NCI-H748 treated with DMSO at 0.1 percent for 48 hours (cell line): ENCODE measurements at regions not wholly inside any gene's neighbourhood (a gene's known extent, or its start where the extent isn't known, plus 50 kb on each side); places are given as distances from the start of the nearest gene placed in this dataset.
A peak's percentile ranks its signal among the peaks of the same experiment; 100 is the strongest.
"Not testable (repeated sequence)": the region's sequence is repeated elsewhere in the genome, so short reads cannot be mapped to it uniquely, and the experiment has no call there.

Source experiments
- DNase-seq: peaks from one replicate; lab custom pipeline; 2025; lab: John Stamatoyannopoulos, UW

GRCh38 chr14:26655128-26655527 lies 57.3 kb upstream of the NOVA1 start:
- no peak for DNase-seq

DNA sequence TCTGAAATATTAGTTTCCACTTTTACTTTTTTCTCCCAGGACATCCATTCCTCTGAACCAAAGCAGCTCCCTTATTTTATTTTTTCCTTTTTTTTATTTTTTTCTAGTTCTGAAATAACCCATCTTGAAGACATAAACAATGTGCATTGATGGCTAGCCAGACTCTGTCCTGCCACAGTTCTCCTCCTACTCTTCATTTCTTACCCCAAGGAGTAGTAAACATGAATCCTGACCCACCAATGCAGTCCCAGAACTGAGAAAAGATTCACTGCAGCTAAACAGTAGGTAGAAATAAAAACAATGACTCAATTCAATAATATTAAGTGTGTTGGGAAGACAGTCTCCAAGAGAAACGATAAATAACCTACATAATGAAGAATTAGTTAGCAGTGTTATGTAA lies 65.7 kb upstream of the NOVA1 start:
- DNase-seq: no peak

- DNase-seq: not testable (repeated sequence)
These were observed 81.0 kb upstream of the NOVA1 start for GRCh38 chr14:26678732-26679420.

DNA sequence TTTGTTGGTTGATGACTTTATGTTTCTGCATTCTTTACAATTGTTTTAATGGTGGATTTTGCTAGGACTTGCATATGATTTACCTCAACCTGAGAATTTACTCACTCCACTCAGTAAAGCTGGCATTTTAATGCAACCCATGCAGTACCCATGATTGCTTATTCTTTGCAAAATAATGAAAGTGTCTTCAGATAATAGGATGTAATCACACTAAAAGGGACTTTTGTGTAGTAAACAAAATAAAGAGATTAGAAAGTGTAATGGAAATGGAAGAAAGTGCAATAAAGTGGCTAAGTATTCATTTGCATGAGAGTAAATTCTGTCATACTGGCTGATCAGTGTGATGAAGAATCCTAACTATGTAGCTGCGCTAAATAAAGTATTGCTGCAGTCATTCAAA lies 87.6 kb upstream of the NOVA1 start:
- no peak for DNase-seq

DNA sequence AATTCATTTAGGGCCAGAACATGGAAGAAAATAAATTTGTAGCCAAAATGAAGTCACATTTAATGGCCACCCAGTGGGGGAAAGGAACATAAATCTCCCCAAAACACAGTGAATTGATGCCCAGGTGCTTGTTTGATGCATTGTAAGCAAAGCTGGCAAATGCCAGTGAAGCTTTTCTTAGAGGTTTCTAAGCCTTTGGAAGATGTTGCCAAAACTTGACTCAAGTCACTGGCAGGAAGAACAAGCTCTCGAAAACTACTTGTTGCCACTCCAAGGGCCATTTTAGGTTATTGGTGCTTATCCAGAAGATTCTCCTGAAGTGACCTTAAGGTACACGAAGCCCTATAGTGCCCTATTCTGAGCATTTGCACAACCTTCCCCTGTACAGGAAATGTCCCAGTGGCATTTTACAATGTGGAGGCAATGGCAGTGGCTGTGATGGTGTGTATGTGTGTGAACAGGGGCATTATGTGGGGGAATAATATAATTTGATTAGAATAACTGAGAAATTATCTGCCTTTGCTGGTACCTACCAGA lies 89.5 kb upstream of the NOVA1 start:
- no peak for DNase-seq

DNA sequence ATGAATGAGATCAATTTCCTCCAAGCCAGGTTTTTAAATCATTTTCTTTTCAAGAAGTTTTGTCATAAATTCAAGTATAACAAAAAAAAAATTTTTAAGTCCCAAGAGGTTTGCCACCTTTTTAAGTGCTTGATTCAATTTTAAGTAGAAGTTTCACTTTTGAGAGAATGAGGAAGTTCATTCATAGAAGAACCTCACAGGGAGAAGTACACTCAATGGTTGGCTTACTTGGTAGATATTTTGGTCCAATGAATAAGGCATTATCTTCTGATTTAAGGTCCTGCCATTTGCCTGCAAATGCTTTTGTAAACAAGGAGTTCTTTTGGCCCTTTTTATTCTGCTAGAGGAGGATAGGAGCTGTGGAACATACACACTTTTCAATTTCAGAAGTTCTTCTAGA lies 96.7 kb upstream of the NOVA1 start:
- DNase-seq: no peak

DNA sequence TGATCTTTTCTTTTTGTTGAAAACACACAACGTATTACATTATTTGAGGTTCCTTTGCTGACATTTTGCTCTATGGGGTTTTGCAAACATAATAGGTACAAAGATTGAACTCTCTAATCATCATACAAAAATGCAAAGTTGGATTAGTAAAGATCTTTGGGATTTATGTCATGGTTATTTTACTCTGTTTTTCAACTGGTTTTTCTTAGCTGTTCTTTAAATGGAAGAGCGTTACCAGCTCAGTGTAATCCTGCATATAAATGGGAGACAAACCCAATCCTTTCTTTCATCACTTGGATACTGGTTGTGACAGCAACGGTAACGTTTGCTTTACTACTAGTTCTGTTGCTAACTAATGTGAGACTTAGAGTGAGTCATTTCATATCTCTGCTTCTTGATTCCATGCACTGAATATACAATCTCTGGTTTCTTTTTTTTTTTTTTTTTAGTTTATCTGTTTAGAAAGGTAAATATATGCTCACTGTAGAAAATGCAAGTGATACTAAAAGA lies 104.9 kb upstream of the NOVA1 start:
- DNase-seq: no peak

DNA sequence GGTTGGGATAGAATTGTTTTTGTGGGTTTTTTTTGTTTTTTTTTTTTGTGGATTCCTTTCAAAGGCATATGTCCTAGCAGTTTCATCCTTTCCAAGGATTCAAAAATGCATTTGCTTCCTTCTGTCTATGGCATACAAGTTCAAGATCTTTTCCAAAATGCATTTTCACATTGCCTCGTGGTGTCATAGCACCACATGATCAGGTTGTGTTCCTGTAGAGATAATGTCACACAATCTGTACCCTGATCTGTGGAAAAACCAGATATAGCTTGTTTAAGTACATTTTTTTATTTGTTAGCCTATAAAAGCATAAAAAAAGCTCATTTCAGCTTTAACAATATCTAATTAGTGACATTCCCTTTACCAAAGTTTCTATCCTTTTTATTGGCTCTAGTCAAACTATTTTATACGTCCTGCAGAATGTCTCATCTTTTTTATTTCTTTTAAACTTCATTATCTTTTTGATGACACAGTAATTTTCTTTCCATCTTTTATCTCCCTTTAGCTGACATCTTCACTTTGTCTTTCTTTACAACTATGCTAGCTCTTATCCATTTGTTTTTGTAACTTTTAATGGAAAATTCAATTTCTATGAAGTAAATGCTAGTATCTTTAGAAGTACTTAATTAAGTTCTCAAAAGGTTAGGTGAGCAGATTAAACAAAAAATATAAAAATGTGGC lies 106.0 kb upstream of the NOVA1 start:
- DNase-seq: no peak

DNA sequence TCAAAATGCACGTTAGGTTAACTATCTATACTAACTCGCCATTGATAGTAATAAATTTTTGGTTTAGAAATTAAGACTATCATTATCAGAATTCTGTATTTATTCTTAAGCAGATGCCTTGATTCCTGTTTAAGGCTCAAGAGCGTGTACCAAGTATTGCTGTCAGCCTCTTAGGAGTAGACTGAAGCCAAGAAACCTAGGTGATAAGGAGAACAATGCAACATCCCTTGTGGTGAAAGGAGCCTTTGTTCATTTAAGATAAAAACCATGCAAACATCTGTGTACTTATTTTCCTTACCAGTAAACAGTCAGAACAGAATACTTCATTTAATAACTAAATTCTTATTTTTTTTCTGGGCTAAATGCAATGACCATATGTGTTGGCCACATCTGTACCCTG lies 109.4 kb upstream of the NOVA1 start:
- DNase-seq: no peak

- DNase-seq: no peak
These were observed 111.2 kb upstream of the NOVA1 start for GRCh38 chr14:26709019-26709418.

- no peak for DNase-seq
These were observed 121.7 kb upstream of the NOVA1 start for GRCh38 chr14:26719514-26719913.

GRCh38 chr14:26722258-26722657 lies 124.4 kb upstream of the NOVA1 start:
- DNase-seq: no peak

DNA sequence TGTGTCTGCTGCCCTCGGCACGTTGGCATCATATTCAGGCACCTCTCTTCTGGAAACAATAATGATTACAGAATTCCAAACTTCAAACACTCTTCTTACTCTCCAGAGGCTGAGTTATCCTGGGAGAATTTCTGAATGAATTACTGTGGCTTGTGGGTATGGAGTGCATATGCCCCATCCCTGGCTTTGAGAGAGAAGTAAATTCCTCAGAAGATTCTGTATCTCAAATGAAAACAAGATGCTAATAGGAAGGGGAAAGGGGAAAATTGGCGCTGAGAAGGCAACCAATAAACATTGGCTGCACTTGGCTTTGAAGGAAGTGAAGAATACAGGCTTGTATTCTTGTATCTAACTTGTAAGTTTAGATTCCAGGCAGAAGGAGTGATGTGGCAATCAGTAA lies 132.0 kb upstream of the NOVA1 start:
- DNase-seq: no peak

DNA sequence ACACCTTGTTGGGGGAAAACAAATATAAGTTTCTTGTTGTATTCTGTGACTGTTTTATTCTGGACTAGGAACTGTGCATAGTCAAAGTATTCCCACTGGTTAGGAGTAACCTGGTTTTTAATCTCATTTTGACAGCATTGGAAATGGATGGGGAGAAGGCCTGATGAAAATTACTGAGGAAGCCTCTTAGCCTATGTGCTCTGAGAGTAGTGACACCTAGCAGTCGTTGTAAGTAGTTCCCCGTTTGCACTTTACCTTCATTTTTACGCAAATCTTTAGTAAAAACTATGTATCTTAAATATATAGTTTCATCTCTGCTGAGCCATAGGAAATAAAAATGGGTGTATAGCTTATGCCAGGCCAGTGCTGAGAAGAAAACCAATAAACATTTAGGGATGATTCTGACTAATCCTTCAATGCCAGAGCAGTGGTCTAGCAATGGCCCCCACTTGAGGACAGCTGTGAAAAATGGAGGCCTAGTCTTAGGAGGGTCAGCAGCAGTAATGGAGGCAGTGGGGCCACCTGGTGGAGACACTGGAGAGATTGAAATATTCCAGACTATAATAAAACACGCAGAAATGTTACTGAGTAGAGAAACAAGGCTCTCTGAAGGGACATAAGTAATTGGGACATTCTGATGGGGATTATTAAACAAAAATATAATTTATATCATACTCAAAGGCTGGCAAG lies 133.2 kb upstream of the NOVA1 start:
- DNase-seq: peak; percentile 38

- DNase-seq: no peak
These were observed 138.0 kb upstream of the NOVA1 start for GRCh38 chr14:26735811-26736210.

- no peak for DNase-seq
These were observed 140.7 kb upstream of the NOVA1 start for GRCh38 chr14:26738571-26738970.

DNA sequence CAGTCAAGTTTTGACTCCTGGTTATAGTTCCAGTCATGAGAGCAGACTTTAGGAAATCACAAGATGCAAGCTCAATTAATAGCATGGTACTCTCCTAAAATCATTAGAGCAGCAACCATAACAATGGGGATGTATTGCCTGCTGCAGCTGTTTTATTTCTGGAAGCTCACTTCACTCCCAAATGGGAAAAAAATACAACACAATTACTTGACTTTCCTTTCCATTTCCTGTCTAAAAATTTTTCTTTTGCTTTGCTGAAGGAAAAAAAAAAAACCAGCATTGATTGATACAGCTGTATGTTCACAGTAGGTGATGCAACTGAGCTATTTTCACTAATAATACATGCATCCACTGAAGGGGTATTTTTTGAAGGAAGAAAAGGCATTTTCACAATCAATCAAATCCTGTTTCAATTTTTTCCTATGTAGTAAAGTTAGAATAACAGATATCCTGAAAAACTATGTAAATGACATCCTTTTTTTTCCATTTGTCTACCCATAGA lies 143.9 kb upstream of the NOVA1 start:
- DNase-seq: no peak

GRCh38 chr14:26743284-26743683 lies 145.5 kb upstream of the NOVA1 start:
- DNase-seq: no peak

DNA sequence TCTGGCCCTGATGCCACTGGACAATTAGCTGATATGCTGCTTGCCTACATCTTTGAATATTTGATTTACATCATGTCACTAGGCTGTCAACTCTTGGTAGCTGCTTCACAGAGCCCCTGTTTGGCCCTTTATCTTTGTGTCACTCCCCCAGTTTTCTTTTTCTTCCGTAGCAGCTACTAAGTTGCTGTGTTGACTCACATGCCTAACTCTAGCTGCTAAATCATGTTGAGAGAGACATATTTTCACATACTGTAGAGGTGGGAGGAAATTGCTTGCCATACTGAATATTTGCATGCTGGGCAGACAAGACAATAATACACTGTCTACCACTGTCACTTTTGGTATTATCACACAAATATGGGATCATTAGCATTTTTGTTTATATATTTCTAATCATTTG lies 147.1 kb upstream of the NOVA1 start:
- DNase-seq: no peak

- DNase-seq: no peak
These were observed 163.7 kb upstream of the NOVA1 start for GRCh38 chr14:26761532-26761931.

DNA sequence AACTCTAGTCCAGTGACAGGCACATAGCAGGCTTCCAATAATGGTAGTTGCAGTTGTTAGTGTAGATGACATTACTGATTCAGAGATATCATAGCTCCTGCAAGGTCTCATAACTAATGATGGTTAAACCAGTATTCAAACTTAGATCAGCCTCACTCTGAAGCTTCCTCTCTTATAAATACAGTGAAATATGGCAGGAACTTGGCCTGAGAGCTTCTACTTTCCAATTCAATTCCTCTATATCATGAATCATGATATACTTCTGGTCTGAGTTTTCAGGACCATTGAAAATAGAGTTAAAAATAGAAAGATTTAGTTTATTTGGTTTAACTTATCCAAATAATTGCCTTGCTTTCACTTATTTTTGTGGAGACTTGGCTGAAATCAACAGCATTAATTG lies 167.5 kb upstream of the NOVA1 start:
- DNase-seq: no peak

GRCh38 chr14:26765768-26766520 lies 168.1 kb upstream of the NOVA1 start:
- DNase-seq: no peak
